ENCODE measurements at regions not wholly inside any gene's neighbourhood (a gene's known extent, or its start where the extent isn't known, plus 50 kb on each side); places are given as distances from the start of the nearest gene placed in this dataset.

DNA sequence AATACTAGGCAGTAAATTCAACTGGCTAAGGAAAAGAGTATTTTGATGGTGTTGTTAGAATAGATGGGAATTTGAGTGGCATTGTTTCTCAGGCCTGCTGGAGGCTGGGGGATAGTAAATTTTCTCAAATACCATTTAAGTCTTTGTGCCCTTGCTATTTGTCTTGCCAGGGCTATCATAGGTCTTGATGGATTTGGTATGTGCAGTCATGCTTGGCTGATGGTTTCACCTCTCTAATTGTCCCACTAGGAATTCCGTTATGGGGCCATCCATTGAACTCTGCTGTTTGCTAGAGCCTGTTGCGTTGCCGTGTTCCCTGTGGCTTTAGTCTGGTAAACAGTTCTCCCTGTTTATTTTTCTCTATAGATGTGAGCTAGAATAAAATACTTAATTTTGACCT is 438.1 kb upstream of the FAM98A start:
- Histone ChIP-seq H3K27me3 (ENCODE audit: insufficient read depth, low read length, poor library complexity, severe bottlenecking) (no peaks in the 10 kb centered on the region), H3K36me3 (ENCODE audit: insufficient read depth, low read length) (no peaks in the 10 kb centered on the region), H3K9me3 (ENCODE audit: insufficient read depth, low read depth, low read length) (no peaks in the 10 kb centered on the region), H3K4me2 (ENCODE audit: low read depth, low read length, poor library complexity, severe bottlenecking) (no peak overlapping the region), H3K79me2 (ENCODE audit: insufficient read depth, low read length) (no peaks in the 10 kb centered on the region), H4K20me1 (ENCODE audit: insufficient read depth, low read length, poor library complexity, severe bottlenecking) (no peaks in the 10 kb centered on the region), H3F3A (ENCODE audit: low read depth) (no peaks in the 10 kb centered on the region), H3K4me1 (ENCODE audit: insufficient read depth, low read length, poor library complexity, severe bottlenecking) (no peaks in the 10 kb centered on the region), H3K4me3 (ENCODE audit: low read length, poor library complexity, severe bottlenecking) (no peak overlapping the region), H3K9ac (ENCODE audit: low read depth, low read length, poor library complexity, severe bottlenecking) (no peak overlapping the region), H3K9me2 (replicated peaks; ENCODE audit: low read depth, low read length) (no peaks in the 10 kb centered on the region), H2AFZ (ENCODE audit: low read length) (no peak overlapping the region)
- TF ChIP-seq, protein P1, sequence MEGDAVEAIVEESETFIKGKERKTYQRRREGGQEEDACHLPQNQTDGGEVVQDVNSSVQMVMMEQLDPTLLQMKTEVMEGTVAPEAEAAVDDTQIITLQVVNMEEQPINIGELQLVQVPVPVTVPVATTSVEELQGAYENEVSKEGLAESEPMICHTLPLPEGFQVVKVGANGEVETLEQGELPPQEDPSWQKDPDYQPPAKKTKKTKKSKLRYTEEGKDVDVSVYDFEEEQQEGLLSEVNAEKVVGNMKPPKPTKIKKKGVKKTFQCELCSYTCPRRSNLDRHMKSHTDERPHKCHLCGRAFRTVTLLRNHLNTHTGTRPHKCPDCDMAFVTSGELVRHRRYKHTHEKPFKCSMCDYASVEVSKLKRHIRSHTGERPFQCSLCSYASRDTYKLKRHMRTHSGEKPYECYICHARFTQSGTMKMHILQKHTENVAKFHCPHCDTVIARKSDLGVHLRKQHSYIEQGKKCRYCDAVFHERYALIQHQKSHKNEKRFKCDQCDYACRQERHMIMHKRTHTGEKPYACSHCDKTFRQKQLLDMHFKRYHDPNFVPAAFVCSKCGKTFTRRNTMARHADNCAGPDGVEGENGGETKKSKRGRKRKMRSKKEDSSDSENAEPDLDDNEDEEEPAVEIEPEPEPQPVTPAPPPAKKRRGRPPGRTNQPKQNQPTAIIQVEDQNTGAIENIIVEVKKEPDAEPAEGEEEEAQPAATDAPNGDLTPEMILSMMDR (conservative IDR thresholded peaks at IDR 0.05; ENCODE audit: low read length), result no peak

DNA sequence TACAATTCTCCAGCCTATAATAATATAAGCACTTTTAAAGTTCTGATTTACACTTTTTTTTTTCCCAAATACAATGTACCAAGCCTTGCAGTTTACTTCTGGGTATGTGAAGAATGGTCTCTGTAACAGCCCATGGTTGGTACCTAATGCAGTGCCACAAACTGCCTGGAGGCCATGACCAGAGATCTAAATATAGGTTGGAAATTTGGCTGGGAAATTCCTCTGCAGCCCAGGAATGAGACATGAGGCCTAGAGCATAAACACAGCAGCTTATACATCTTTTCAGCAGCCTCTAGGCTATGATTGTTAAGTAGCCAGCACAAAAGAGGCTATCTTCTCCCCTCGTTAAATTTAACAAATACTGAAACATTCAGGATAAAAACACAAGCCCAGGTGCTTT is 432.0 kb upstream of the FAM98A start:
- H3K36me3 ChIP-seq (ENCODE audit: insufficient read depth, low read length), result no peaks in the 10 kb centered on the region
- no peaks in the 10 kb centered on the region for H3K27me3 ChIP-seq (ENCODE audit: insufficient read depth, low read length, poor library complexity, severe bottlenecking)
- H3F3A ChIP-seq (ENCODE audit: low read depth), result no peaks in the 10 kb centered on the region
- H3K9me3 ChIP-seq (ENCODE audit: insufficient read depth, low read depth, low read length), result no peaks in the 10 kb centered on the region
- H3K4me1 ChIP-seq (ENCODE audit: insufficient read depth, low read length, poor library complexity, severe bottlenecking), result no peaks in the 10 kb centered on the region
- no peaks in the 10 kb centered on the region for H4K20me1 ChIP-seq (ENCODE audit: insufficient read depth, low read length, poor library complexity, severe bottlenecking)
- no peak for TF ChIP-seq EZH2phosphoT487 (IDR thresholded peaks at IDR 0.05; ENCODE audit: borderline replicate concordance)
- TF ChIP-seq, protein P1 (conservative IDR thresholded peaks at IDR 0.05; ENCODE audit: low read length), result no peak
- H3K9ac ChIP-seq (ENCODE audit: low read depth, low read length, poor library complexity, severe bottlenecking), result no peak overlapping the region
- no peak overlapping the region for H3K4me3 ChIP-seq (ENCODE audit: low read length, poor library complexity, severe bottlenecking)
- no peaks in the 10 kb centered on the region for H3K9me2 ChIP-seq (replicated peaks; ENCODE audit: low read depth, low read length)
- H2AFZ ChIP-seq (ENCODE audit: low read length), result no peak overlapping the region
- no peaks in the 10 kb centered on the region for H3K79me2 ChIP-seq (ENCODE audit: insufficient read depth, low read length)
- H3K4me2 ChIP-seq (ENCODE audit: low read depth, low read length, poor library complexity, severe bottlenecking), result no peak overlapping the region

DNA sequence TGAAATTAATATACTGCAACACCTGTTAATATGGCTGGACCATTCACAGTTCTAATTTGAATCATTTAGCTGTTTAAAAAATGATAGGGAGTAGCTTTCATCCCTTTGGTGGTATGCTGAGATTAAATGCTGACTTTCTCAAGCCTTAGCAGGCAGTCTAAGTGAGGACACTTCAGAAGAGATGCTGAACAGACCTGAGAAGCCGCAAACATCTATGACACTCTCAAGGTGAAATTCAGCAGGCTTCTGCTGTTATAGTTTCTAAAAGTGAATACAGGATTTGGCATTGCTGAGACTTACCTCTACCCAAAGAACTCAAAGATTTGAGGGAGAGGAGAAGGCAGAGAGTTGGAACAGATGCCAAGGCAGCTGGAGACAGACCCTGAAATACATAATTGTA is 431.2 kb upstream of the FAM98A start:
- Histone ChIP-seq H3K36me3 (ENCODE audit: insufficient read depth, low read length) (no peaks in the 10 kb centered on the region), H3K4me2 (ENCODE audit: low read depth, low read length, poor library complexity, severe bottlenecking) (no peak overlapping the region), H3K79me2 (ENCODE audit: insufficient read depth, low read length) (no peaks in the 10 kb centered on the region), H3K4me1 (ENCODE audit: insufficient read depth, low read length, poor library complexity, severe bottlenecking) (no peaks in the 10 kb centered on the region), H3F3A (ENCODE audit: low read depth) (no peaks in the 10 kb centered on the region), H3K4me3 (ENCODE audit: low read length, poor library complexity, severe bottlenecking) (no peak overlapping the region), H3K9me3 (ENCODE audit: insufficient read depth, low read depth, low read length) (no peaks in the 10 kb centered on the region), H2AFZ (ENCODE audit: low read length) (no peak overlapping the region), H3K27me3 (ENCODE audit: insufficient read depth, low read length, poor library complexity, severe bottlenecking) (no peaks in the 10 kb centered on the region), H4K20me1 (ENCODE audit: insufficient read depth, low read length, poor library complexity, severe bottlenecking) (no peaks in the 10 kb centered on the region), H3K9ac (ENCODE audit: low read depth, low read length, poor library complexity, severe bottlenecking) (no peak overlapping the region), H3K9me2 (replicated peaks; ENCODE audit: low read depth, low read length) (no peaks in the 10 kb centered on the region)
- no peak for TF ChIP-seq EZH2phosphoT487 (IDR thresholded peaks at IDR 0.05; ENCODE audit: borderline replicate concordance)
- TF ChIP-seq, protein P1 (conservative IDR thresholded peaks at IDR 0.05; ENCODE audit: low read length), result no peak
